Astrocyte (in vitro differentiated cells and primary cell): ENCODE measurements at regions not wholly inside any gene's neighbourhood (a gene's known extent, or its start where the extent isn't known, plus 50 kb on each side); places are given as distances from the start of the nearest gene placed in this dataset.

ENCODE experiments used
- CTCF ChIP-seq: IDR thresholded peaks from 2 replicates; pipeline ENCODE4 v1.5.1; 2011; ENCODE audit warnings: low read depth, mild to moderate bottlenecking, inconsistent platforms, low read length, moderate library complexity; ENCODE audit not compliant: insufficient read depth
- EZH2 ChIP-seq: IDR thresholded peaks from 2 replicates; pipeline ENCODE4 v1.6.1; 2012; ENCODE audit warnings: mild to moderate bottlenecking, low read length, inconsistent platforms; ENCODE audit not compliant: insufficient read depth

GRCh38 chr15:88385078-88385700, 82.0 kb downstream of the MRPL46 start:
- TF ChIP-seq CTCF (no peak), EZH2 (no peak)
